Vagina (tissue), 2 donors: ENCODE measurements at regions not wholly inside any gene's neighbourhood (a gene's known extent, or its start where the extent isn't known, plus 50 kb on each side); places are given as distances from the start of the nearest gene placed in this dataset.

Source experiments
- CTCF ChIP-seq, 3 experiments: fragments of 450-650 bp in 2 of 3; fragments of 200-600 bp in 1 of 3; sonication (generic) in 1 of 3; IDR thresholded peaks; one replicate each; pipeline ENCODE4 v1.5.1; 2017 to 2019; ENCODE audit warnings: antibody characterized with exemption in 3 of 3, mild to moderate bottlenecking in 2 of 3, moderate library complexity in 2 of 3
- POLR2AphosphoS5 ChIP-seq, 2 donors: sonication (generic); formaldehyde crosslinking; IDR thresholded peaks; one replicate each; pipeline ENCODE4 v1.9.0; 2017; ENCODE audit warnings: antibody characterized with exemption in 2 of 2, mild to moderate bottlenecking in 2 of 2, low read depth in 1 of 2; ENCODE audit not compliant: insufficient read depth in 1 of 2

GRCh38 chr11:41954034-41954433 lies 494.6 kb upstream of the LRRC4C start:
- TF ChIP-seq POLR2AphosphoS5 (IDR thresholded peaks at IDR 0.05; ENCODE audit: insufficient read depth in 1 of 2, low read depth in 1 of 2) (no peak), CTCF (IDR thresholded peaks at IDR 0.05) (no peak)
